Hematopoietic multipotent progenitor cell treated with erythropoietin and hydrocortisone succinate and interleukin-3 and kit ligand, for 4 days (in vitro differentiated cells): ENCODE measurements at regions not wholly inside any gene's neighbourhood (a gene's known extent, or its start where the extent isn't known, plus 50 kb on each side); places are given as distances from the start of the nearest gene placed in this dataset.
"Not testable (repeated sequence)": the region's sequence is repeated elsewhere in the genome, so short reads cannot be mapped to it uniquely, and the experiment has no call there.

Source experiments
- DNase-seq: peaks from one replicate; pipeline ENCODE4 v3.0.0-alpha.2; 2015

DNA sequence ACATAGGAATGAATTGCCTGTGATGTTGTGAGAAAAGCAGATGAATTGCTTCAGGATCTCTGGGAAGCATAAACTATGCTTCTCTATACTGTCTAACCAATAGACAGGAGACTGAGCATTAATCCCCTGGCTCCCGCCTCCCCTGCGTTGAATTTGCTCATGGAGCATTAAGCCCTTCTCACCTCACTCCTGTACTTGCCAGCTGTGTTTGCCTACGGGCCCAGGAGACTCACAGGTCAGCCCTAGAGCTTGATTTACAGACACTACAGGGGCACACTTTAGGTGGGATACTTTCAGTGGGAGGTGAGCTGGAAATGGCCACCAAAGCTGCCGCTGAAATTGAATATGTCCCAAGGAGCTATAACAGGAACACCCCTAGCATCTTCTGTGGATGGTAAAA is 418.7 kb downstream of the CBLN4 start:
- DNase-seq = no peak

DNA sequence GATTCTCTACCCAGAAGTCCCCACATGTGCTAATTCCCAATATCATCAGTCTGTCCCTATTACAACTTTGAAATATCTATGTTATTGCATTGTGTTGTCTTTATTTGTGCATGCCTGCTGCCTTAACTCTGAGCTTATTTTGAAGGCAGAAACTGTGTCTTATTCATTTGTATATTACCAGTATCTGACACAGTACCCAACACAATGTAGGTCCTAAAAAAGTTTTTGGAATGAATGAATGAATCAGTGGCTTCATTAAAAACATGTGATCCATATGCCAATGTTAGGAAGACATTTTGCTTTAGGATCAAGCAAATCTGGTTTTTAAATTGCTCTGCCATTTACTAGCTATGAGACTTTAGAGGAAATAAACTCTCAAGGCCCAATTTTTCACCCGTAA is 420.4 kb downstream of the CBLN4 start:
- no peak for DNase-seq

DNA sequence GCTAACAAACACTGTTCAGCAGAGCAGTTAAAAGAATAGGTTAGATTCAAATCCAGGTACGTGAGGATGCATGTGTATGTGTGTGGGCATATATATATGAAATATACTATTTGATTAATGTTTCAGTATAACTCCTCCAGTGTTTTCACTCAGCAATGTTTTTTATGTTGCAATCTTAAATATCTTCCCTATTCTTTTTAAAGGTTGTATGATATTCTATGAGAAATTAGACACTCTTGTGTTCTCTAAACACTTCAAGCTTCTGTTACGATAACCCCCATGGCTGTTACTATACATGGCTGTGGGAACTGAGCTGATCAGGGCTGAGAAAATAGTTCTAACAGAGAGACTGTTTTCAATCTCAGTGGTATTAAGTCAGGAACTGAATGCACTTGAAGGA is 421.0 kb downstream of the CBLN4 start:
- DNase-seq = no peak

DNA sequence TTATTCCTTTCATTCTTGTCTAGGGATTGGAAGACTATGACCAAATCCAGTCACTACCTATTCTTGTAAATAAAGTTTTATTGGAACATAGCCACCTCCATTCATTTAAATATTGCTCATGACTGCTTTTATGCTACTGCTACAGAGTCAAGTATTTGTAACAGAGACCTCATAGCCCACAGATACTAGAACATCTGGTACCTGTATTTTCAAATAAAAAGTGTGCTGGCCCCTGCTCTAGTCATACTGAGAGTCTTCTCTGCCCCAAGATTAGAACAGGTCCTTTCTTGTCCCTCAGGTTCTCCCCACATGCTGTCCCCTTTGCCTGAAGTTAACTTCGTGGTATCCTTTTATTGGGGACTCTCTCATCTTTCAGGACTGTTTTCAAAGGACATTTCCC is 422.3 kb downstream of the CBLN4 start:
- no peak for DNase-seq

DNA sequence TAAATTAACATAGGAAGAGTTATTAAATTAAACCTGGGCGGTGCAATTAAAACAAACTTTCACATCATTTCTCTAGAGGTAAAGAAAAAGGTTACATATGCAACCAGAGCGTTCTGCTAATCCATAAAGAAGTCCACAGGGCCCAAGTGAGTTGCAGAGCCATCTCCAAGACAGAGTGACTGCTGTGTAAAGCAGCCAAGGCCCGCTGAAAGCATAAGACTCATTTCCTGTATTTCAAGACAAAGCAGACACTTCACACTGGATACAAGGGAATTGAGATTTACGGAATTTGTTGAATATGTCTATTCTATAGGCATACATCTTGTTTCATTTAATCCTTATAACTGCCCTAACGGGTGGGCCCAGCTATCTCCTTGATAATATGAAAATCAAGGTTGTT is 422.8 kb downstream of the CBLN4 start:
- no peak for DNase-seq

DNA sequence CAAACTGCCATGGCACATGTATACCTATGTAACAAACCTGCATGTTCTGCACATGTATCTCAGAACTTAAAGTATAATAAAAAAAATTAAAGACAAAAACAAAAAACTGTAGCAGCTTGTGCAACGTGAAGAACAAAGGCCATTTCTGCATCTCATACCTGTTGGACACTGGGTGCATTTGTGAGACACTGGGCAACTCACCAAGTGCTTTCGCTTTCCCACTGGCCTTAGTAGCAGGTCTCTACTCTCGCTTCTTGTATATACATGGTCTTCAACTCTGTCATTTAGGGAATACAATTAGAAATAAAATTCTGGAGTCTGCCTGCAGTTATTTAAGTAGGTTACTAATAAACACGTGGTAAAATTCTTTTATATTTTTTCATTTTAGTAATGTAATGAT is 423.8 kb downstream of the CBLN4 start:
- no peak for DNase-seq

DNA sequence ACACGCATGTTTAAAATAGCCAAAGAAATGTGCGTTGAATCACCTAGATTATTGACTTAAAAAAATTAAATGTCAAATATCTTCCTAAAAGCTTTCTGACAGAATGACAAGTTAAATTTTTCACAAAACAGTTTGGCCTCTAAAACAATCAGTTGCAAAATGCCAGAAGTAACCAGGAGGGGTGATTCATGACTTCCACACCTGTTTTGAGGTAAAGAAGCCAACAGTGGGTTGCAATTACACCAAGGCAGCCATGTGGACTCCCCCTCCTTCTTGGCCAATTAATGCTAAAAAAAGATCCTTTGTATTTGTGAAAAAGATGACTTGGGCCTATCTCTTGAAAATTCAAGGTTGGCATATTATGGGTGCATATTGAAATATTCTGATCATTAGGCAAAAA is 424.8 kb downstream of the CBLN4 start:
- DNase-seq = no peak

DNA sequence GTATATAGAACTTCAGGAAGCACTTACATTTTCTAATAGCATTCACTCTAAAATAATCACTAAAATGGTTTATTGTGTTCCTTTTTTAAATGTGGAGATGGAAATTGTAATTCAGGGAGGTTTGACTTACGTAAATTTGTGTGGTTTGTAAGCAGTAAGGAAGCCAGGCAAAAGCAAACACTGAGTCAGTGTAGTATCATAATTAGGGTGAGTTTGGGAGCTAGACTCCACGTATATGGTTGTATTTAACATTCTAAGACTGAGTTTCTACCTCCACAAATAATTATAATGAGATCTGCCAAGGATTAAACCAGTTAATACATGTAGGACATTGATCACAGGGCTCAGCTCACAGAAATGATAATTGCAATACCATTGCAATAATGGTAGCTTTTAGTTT is 425.5 kb downstream of the CBLN4 start:
- DNase-seq = no peak

DNA sequence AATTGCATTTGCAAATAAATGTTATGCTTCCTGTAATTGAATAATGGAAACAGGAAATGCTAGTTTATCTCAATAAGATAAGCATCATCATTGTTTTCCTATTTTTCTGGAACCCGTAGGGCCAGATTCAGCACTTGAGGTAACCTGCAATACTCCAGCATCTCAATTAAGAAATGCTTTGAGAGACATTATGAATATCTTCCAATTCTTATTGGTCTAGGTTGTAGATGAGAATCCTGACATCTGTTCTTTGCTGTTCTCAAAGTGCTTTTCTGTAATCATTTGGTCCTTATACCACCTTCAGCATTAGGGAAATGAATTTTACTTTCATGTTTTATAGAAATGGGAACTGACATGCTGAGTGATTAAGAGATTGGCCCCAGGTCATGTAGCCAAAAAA is 428.3 kb downstream of the CBLN4 start:
- no peak for DNase-seq

DNA sequence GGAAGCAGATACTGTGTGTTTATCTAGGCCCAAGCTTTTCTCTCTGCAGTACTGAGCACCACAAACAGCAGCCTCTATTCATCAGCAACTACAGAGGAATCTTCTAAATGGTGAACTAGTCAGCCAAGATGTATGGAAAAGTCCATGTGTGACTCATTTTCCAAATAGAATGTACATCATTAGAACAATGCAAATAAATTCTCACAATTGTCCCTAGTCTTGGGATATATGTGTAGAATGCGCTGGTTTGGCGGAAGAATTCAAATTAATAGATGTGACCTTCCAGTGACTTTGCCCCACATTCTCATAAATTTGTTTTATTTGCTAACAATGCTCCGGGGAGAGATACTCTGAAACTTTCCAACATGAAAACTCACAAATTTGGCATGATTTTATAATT is 436.2 kb downstream of the CBLN4 start:
- DNase-seq = no peak

DNA sequence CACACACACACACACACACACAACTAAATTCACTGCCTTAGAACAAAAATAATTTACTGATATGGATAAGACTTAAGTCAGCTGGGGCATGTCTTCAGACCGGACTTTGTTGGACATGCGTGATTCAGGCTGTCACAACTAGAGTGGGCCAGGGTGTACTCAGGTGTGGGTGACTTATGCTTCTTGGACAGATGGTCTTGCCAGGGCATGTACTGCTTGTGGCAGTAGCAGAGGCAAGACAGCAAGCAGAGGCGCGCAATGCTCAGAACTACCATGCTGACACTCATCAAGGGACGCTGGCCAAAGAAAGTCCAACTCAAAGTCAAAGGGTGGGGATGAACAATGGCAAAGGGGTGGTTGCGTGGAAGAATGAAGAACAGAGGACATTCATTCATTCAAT is 437.5 kb downstream of the CBLN4 start:
- DNase-seq = no peak

DNA sequence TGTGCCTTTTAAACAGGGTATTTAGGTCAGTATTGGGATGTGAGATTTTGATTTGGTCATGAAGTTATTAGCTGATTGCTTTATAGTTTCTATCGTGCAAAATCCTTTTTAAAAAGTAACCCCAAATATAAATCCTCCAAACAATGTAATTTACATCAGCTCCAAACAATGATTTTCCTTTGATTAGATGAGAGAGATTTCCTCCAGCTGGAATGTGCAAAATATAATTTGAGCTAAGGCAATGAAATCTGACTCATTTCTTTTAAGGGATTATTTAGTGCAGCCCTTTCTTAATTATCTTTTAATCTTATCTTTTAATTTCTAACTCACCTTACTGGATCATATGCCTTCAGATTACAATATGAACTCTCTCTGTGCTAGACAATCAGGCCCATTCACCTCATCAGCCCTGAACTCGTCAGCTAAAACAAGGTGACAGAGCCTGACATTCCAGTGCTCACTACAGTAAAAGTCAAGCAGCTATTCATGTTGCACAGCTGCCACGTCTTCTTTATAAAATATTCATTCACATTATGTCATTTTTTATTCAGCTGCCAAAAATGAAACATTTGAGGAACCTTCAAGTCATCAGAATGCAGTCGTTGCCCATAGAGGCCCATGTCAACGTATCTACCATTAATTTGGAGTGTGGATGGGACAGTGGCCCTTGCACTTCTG is 440.1 kb downstream of the CBLN4 start:
- no peak for DNase-seq

DNA sequence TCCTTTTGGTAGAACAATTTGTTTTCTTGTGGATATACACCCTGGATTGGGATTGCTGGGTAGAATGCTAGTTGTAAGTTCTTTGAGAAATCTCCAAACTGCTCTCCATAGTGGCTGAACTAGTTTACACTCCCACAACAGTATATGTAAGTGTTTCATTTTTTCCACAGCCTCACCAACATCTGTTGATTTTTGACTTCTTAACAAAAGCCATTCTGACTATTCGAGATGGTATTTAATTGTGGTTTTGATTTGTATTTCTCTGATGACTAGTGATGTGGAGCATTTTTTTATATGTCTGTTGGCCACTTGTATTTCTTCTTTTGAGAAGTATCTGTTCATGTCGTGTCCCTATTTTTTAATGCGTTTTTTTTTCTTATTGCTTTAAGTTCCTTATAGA is 444.1 kb downstream of the CBLN4 start:
- DNase-seq = no peak

DNA sequence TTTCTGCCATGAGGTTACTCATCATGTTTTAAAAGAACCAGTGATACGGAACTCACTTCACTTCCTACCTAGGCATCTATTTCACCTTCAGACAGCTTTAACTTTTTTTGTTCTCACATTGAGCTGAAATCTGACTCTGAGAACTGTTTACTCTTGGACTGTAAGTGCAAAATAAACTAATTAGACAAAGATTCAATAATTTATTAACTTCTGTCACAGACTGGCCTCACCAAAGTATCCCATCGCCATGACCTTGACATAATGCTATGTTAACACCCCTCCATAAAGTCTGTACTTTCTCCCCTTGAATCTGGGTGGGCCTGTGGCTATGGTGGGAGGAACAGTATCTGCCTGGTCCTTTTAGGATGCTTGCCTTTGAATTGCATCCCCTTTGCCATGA is 448.1 kb downstream of the CBLN4 start:
- no peak for DNase-seq

DNA sequence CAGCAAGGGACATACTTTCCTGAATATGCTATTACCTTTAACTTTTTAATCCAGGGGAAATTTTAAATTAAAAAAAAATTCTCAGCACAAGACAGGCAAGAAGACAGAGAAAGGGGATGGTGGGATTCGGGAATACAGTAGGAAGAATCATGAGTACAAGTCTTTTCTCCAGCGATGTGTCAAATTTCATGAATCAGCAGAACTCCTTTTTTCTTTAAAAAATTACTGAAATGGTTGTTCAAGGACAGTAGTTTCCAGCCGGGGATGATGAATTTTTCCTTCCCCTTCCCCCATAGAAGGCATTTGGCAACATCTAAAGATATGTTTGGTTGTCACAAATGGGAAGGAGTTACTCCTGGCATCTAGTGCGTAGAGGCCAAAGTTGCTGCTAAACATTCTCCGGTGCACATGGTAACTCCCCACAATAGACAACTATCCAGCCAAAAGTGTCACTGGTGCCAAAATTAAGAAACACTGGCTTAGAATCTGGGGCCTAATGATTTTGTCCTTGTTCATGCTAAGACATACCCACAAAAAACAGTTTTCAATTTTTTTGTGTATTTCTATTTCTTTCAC is 450.2 kb downstream of the CBLN4 start:
- DNase-seq = no peak

DNA sequence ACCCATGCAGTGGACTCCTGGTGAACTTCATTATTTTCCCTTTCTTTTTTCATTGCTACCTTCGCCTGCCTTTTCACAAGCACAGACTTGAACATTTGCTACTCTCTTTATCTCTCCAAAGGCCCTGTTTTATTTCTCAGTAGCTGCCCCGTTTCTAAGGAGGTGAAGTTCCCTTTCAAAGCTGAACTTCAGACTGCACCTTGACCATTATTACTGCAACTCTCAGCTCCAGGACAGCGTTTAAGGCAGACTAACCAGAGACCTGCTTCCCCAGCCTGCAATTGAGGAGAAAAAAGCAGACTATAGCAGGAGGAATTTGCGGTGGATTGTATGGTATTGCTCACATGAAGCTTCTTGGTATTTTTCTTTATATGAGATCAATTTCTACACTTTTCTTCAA is 460.7 kb downstream of the CBLN4 start:
- no peak for DNase-seq

DNA sequence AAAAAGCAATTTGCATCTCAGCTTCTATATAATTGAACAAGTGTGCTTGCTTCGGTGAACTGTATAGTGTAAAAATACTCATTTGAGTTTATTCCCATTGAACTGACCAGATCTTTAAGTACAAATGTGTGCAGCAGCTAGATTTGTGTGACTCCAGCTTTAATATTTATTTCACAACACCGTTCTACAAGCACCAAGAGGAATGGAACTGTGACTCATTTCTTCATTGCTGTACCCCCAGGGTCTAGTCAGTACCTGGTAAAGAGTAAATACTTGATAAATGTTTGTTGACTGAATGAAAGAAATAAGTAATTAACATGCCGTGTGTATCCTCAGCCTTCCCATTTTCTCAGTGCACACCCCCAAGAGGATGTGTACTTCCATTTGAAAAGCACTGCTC is 464.8 kb downstream of the CBLN4 start:
- DNase-seq = no peak

DNA sequence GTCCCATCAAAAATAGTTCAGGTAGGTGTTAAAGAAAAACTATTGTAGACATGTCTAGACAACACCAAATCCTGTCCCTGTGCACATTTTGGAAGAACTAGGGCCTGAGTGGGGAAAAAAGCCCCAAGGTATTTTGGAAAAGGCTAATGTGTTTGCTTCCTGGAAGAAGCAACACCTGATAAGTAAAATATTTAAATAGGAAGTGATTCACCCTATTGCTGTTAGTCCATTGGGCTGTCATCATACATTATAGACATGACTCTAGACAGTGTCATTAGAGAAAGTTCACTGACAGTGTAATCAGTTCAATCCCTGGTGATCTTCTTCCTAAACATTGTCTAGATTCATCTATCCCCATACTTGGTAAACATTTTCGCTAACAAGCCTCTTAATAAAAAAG is 465.3 kb downstream of the CBLN4 start:
- no peak for DNase-seq

DNA sequence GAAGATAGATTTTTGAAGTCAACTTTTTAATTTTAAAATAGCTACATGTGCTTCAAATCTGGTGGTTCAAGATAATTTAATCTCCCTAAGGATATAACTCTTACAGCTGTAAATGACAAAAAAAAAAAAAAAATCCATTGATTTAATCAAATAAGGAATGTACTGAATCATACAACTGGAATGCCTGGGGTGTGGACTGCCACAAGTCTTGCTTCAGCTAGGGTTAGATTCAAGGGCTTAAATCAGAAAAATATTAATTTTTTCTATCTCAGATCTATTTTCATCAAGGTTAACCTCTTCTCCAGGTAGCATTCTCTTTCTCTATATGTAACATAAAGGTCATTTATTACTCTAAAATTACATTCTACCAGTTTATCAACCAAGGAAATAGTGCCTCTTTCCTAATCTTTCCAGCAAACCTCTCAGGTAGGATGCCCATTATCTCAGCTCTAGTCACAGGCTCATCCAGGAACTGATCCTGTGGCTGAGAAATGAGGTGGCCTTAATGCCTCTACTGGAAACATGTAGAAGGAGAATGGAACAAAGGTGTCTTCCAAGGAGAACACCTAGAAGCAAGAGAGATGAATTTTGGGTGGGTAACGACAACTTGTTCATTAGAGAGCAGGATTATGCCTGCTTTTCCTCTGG is 466.9 kb downstream of the CBLN4 start:
- no peak for DNase-seq

DNA sequence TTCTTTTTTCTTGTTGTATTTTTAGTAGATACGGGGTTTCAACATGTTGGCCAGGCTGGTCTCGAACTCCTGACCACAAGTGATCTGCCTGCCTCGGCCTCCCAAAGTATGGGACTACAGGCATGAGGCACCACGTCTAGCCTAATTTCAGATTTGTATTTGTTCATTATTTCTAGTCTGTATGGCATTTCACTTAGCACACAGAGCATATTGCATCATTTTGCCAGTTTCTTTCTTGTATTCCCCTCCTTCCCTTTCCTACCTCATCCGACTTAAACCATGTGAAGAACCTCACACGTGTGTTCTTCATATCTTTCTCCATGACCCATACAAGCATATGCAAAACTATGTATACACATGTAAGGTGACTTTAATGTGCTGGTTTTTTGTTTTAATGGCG is 470.0 kb downstream of the CBLN4 start:
- no peak for DNase-seq

DNA sequence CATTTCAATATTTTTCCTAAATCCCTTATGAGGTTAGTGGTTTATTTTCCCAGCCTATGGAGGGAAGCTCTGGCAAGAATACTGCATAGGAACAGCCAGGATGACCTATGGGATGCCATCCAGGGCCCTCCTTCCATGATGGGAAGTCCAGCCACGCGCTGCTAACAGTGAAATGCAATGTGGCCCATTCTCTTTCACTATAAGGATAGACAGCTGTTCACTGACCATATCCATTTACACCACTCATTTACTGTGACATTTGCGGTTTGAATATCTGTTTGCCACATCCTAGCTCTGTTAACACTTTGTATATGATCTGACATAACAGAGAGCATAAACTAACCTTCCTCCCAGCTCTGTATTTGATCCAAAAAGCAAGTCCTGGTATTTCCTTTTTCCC is 471.7 kb downstream of the CBLN4 start:
- DNase-seq = no peak

DNA sequence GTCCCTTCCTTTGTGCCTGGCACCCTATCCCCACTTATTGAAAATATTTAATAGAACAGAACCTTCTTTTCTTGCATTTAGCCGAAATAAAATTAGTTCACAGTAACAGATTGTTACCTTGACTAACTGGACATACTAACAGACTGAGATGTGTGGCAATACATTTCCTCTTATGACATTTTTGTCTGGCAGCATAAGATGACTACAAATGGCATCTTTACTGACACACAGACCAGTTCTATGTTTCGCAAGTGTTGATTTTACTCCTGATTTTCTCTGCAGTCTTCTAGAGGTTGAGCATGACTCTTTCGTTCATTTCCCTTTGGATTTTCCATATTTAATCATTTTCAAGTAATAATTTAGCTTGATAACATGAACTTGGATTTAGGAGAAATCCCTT is 474.6 kb downstream of the CBLN4 start:
- no peak for DNase-seq

DNA sequence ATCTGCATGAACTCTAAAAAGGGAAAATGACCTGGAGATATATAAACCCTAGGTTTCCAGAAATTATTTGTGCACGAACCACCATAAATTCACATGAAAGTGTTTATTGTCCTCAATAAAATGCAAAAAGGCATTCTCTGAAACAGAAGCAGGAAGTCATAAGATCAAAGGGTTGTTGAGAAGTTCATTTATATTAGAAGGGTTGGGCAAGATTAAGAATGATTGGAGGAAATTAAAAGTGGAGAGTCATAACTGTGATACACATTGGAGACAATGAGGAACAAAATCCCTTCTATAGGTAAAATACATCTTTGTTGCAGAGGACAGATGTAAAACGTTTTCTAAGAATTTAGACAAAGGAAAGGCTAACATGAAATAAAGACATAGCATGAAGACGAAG is 476.8 kb downstream of the CBLN4 start:
- DNase-seq = no peak

DNA sequence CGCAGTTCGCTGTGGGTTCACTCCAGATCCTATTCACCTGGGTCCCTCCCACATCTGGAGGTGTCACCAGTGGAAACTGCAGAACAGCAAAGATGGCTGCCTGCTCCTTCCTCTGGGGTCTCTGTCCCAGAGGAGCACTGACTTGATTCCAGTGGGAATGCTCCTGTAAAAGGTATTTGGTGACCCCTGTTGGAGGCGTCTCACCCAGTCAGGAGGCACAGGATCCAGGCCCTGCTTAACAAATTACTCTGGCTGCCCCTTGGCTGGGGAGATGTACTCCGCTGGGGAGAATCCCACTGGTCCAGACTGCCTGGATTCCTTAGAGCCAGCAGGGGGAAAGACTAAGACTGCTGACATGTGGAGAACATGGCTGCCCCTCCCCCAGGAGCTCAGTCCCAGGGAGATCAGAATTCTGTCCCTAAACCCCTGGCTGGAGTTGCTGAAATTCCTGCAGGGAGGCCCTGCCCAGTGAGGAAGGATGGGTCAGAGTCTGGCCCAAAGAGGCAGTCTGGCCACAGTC is 483.0 kb downstream of the CBLN4 start:
- no peak for DNase-seq

DNA sequence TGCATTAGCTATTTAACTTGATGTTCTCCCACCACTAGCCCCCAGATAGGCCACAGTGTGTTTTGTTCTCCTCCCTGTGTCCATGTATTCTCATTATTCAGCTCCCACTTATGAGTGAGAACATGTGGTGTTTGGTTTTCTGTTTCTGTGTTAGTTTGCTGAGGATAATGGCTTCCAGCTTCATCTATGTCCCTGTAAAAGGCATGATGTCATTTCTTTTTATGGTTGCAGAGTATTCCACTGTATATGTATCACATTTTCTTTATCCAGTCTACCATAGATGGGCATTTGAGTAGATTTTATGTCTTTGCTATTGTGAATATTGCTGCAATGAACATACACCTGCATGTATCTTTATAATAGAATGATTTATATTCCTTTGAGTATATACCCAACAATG is 487.7 kb downstream of the CBLN4 start:
- not testable (repeated sequence) for DNase-seq
